ENCODE measurements at regions not wholly inside any gene's neighbourhood (a gene's known extent, or its start where the extent isn't known, plus 50 kb on each side); places are given as distances from the start of the nearest gene placed in this dataset.

- Histone ChIP-seq H3K4me1 (peaks cover 10% of the 10 kb centered on the region; the same call in 2 of the 3 replicates), H3K4me3 (no peak overlapping the region), H3K9me3 (no peaks in the 10 kb centered on the region), H3K27ac (no peak overlapping the region), H3K4me2 (no peak overlapping the region; the same call in 2 of the 3 replicates)
- no peak for ATAC-seq
- TF ChIP-seq REST (IDR thresholded peaks at IDR 0.05) (no peak), EHMT2 (IDR thresholded peaks at IDR 0.05; ENCODE audit: low read depth) (no peak)
- ChIA-PET POLR2A (no interaction called here), CTCF (interaction anchor here (0.5 kb wide), 1 partner anchor 15 kb away, joined by 3 read pairs; no protein-coding TSS in a partner anchor)
- no peak for FAIRE-seq
- DNase-seq (ENCODE audit: low read depth in 1 of 2, low spot score in 1 of 2): no peak
Measured at GRCh38 chr6:22049002-22049401, 247.8 kb downstream of the PRL start.

DNA sequence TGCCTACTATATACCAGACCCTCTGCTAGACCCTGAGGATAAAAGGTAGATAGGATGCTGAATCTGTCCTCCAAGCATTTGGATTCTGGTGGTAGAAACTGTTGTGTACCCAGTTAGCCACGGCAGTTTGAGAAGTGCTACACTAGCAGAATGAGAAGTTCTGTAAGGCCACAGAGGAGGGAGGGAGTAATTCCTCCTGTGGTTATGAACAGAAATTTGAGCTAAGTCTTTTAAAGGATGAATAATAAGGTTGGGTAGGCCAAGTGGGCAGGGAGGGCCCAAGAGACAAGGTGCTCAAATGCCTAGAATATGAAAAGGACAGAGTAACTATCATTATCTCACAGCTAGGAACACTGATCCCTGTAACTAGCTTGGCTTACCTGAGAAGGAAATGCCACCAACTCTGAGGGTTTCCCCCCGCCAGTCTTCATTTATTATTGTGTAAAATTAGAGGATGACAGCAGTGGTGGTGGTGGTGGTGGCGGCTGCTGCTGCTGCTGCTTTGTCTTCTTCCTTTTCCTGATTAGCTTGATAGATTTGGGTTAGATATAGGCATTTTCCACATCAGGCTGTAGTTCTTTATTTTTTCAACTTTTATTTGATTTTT, 243.3 kb downstream of the PRL start:
- ATAC-seq: no peak
- no peak for FAIRE-seq
- H3K4me2 ChIP-seq: no peak overlapping the region
- no peak for DNase-seq (ENCODE audit: low read depth in 1 of 2, low spot score in 1 of 2)
- H3K4me3 ChIP-seq: no peak overlapping the region
- 88% methylated on average over 3 of the region's 3 CpGs for WGBS (ENCODE audit: missing lambda C conversion rate)
- CTCF ChIA-PET: no interaction called here
- POLR2A ChIA-PET: no interaction called here
- peaks cover 10% of the 10 kb centered on the region; the same call in 2 of the 3 replicates for H3K4me1 ChIP-seq
- TF ChIP-seq HOXB13 (CRISPR knock-in tag; IDR thresholded peaks at IDR 0.05; ENCODE audit: low read depth) (no peak), ZFP36 (IDR thresholded peaks at IDR 0.05; ENCODE audit: borderline replicate concordance, partially characterized antibody) (no peak), NPAS2 (CRISPR knock-in tag; IDR thresholded peaks at IDR 0.05; ENCODE audit: borderline replicate concordance) (no peak), GATA3 (IDR thresholded peaks at IDR 0.05; ENCODE audit: borderline replicate concordance) (no peak), MAFK (IDR thresholded peaks at IDR 0.05; ENCODE audit: partially characterized antibody) (no peak), ESRRA (IDR thresholded peaks at IDR 0.05; ENCODE audit: borderline replicate concordance, low read length) (no peak), CEBPB (IDR thresholded peaks at IDR 0.05) (no peak), HDAC2 (IDR thresholded peaks at IDR 0.05) (no peak), CTCF (IDR thresholded peaks at IDR 0.05) (no peak), ZC3H11A (IDR thresholded peaks at IDR 0.05) (no peak), CBX8 (IDR thresholded peaks at IDR 0.05) (no peak), MYC (IDR thresholded peaks at IDR 0.05; ENCODE audit: borderline replicate concordance, low read length) (no peak), KDM1A (IDR thresholded peaks at IDR 0.05; ENCODE audit: low read depth) (no peak), RARB (CRISPR knock-in tag; IDR thresholded peaks at IDR 0.05) (no peak), JUNB (IDR thresholded peaks at IDR 0.05) (no peak), TP53 (CRISPR knock-in tag; IDR thresholded peaks at IDR 0.05) (no peak)
- TF ChIP-seq, protein P1, sequence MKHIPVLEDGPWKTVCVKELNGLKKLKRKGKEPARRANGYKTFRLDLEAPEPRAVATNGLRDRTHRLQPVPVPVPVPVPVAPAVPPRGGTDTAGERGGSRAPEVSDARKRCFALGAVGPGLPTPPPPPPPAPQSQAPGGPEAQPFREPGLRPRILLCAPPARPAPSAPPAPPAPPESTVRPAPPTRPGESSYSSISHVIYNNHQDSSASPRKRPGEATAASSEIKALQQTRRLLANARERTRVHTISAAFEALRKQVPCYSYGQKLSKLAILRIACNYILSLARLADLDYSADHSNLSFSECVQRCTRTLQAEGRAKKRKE (CRISPR knock-in tag; IDR thresholded peaks at IDR 0.05; ENCODE audit: low read depth): no peak
- TF ChIP-seq, protein P2, sequence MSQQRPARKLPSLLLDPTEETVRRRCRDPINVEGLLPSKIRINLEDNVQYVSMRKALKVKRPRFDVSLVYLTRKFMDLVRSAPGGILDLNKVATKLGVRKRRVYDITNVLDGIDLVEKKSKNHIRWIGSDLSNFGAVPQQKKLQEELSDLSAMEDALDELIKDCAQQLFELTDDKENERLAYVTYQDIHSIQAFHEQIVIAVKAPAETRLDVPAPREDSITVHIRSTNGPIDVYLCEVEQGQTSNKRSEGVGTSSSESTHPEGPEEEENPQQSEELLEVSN (IDR thresholded peaks at IDR 0.05; ENCODE audit: borderline replicate concordance, low read depth): no peak
- TF ChIP-seq, protein P3, sequence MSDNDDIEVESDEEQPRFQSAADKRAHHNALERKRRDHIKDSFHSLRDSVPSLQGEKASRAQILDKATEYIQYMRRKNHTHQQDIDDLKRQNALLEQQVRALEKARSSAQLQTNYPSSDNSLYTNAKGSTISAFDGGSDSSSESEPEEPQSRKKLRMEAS (IDR thresholded peaks at IDR 0.05): no peak
- H3K27ac ChIP-seq: no peak overlapping the region
- H3K9me3 ChIP-seq: 0 out of 3 replicates have a peak, but pooled peaks cover 2% of the 10 kb centered on the region

Data from A549 (cell line).